ENCODE measurements at regions not wholly inside any gene's neighbourhood (a gene's known extent, or its start where the extent isn't known, plus 50 kb on each side); places are given as distances from the start of the nearest gene placed in this dataset.

DNA sequence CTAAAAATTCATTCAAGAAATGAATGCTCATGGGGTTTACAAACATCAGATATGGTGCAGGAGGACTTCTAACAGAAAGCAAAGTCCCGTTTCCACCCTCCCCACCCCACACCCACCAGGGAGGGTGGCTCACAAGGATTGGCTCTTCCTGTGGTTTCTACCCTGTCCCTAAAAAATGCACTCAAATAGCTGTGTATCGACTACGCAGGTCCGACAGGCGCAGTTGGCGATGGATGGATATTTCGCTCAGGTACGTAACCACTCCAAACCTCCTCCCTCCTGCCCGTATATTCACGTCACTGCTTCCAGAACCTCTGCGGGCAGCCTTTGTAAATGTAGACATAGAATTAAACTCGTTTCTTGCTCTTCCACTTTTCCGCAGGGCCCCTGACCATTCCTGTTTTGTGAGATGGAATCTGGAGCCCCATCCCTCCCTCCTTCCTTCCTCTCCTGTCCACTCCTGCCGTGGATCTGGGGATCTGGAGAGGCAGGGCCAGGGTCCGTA is 264.3 kb downstream of the BMP7 start:
- TF ChIP-seq, protein P1, sequence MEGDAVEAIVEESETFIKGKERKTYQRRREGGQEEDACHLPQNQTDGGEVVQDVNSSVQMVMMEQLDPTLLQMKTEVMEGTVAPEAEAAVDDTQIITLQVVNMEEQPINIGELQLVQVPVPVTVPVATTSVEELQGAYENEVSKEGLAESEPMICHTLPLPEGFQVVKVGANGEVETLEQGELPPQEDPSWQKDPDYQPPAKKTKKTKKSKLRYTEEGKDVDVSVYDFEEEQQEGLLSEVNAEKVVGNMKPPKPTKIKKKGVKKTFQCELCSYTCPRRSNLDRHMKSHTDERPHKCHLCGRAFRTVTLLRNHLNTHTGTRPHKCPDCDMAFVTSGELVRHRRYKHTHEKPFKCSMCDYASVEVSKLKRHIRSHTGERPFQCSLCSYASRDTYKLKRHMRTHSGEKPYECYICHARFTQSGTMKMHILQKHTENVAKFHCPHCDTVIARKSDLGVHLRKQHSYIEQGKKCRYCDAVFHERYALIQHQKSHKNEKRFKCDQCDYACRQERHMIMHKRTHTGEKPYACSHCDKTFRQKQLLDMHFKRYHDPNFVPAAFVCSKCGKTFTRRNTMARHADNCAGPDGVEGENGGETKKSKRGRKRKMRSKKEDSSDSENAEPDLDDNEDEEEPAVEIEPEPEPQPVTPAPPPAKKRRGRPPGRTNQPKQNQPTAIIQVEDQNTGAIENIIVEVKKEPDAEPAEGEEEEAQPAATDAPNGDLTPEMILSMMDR (IDR thresholded peaks at IDR 0.05) = no peak
- no peak for TF ChIP-seq ZFX (IDR thresholded peaks at IDR 0.05; ENCODE audit: borderline replicate concordance)
- no peak overlapping the region for H3K27ac ChIP-seq

GRCh38 chr20:57003012-57003411 is 263.4 kb downstream of the BMP7 start:
- TF ChIP-seq, protein P1 (IDR thresholded peaks at IDR 0.05) = no peak
- no peak for TF ChIP-seq ZFX (IDR thresholded peaks at IDR 0.05; ENCODE audit: borderline replicate concordance)
- H3K27ac ChIP-seq = no peak overlapping the region

- no peak overlapping the region for H3K27ac ChIP-seq
- TF ChIP-seq, protein P1 (IDR thresholded peaks at IDR 0.05) = no peak
- no peak for TF ChIP-seq ZFX (IDR thresholded peaks at IDR 0.05; ENCODE audit: borderline replicate concordance)
Observed at GRCh38 chr20:57004416-57004815, 262.0 kb downstream of the BMP7 start.

- TF ChIP-seq, protein P1 (IDR thresholded peaks at IDR 0.05) = no peak
- no peak for TF ChIP-seq ZFX (IDR thresholded peaks at IDR 0.05; ENCODE audit: borderline replicate concordance)
Observed at GRCh38 chr20:57004951-57005933, 261.2 kb downstream of the BMP7 start.

GRCh38 chr20:57006411-57007170 is 259.9 kb downstream of the BMP7 start:
- H3K27ac ChIP-seq = no peak overlapping the region
- TF ChIP-seq ZFX (IDR thresholded peaks at IDR 0.05; ENCODE audit: borderline replicate concordance) = no peak
- TF ChIP-seq, protein P1 (IDR thresholded peaks at IDR 0.05) = no peak

More at GRCh38 chr20:57004951-57005933, 261.2 kb downstream of the BMP7 start:
- H3K27ac ChIP-seq = no peak overlapping the region

- TF ChIP-seq, protein P1 (IDR thresholded peaks at IDR 0.05) = no peak
- no peak for TF ChIP-seq ZFX (IDR thresholded peaks at IDR 0.05; ENCODE audit: borderline replicate concordance)
Observed at GRCh38 chr20:57007171-57007540, 259.3 kb downstream of the BMP7 start.

More at GRCh38 chr20:57007171-57007540, 259.3 kb downstream of the BMP7 start:
- H3K27ac ChIP-seq = no peak overlapping the region

All from 22Rv1 (cell line).